ENCODE measurements at regions not wholly inside any gene's neighbourhood (a gene's known extent, or its start where the extent isn't known, plus 50 kb on each side); places are given as distances from the start of the nearest gene placed in this dataset.

- H3K4me2 ChIP-seq, result no peak overlapping the region
- H3K4me1 ChIP-seq (ENCODE audit: insufficient read depth), result no peaks in the 10 kb centered on the region
- TF ChIP-seq EZH2phosphoT487 (IDR thresholded peaks at IDR 0.05; ENCODE audit: low read depth, severe bottlenecking, unreplicated experiment), result no peak
- TF ChIP-seq, protein P1, sequence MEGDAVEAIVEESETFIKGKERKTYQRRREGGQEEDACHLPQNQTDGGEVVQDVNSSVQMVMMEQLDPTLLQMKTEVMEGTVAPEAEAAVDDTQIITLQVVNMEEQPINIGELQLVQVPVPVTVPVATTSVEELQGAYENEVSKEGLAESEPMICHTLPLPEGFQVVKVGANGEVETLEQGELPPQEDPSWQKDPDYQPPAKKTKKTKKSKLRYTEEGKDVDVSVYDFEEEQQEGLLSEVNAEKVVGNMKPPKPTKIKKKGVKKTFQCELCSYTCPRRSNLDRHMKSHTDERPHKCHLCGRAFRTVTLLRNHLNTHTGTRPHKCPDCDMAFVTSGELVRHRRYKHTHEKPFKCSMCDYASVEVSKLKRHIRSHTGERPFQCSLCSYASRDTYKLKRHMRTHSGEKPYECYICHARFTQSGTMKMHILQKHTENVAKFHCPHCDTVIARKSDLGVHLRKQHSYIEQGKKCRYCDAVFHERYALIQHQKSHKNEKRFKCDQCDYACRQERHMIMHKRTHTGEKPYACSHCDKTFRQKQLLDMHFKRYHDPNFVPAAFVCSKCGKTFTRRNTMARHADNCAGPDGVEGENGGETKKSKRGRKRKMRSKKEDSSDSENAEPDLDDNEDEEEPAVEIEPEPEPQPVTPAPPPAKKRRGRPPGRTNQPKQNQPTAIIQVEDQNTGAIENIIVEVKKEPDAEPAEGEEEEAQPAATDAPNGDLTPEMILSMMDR (IDR thresholded peaks at IDR 0.05; ENCODE audit: poor library complexity), result no peak
- TF ChIP-seq EZH2 (IDR thresholded peaks at IDR 0.05; ENCODE audit: borderline replicate concordance), result no peak
- no peak overlapping the region for H3K4me3 ChIP-seq
- no peaks in the 10 kb centered on the region for H3K9me2 ChIP-seq (replicated peaks; ENCODE audit: insufficient read depth)
- H3K36me3 ChIP-seq (replicated peaks; ENCODE audit: insufficient read depth, low read depth), result no peaks in the 10 kb centered on the region
- H3K9me3 ChIP-seq (ENCODE audit: low read depth), result no peaks in the 10 kb centered on the region
- no peaks in the 10 kb centered on the region for H3K79me2 ChIP-seq
- H3K27ac ChIP-seq, result no peak overlapping the region
- H3K27me3 ChIP-seq, result no peaks in the 10 kb centered on the region
- no peak overlapping the region for H2AFZ ChIP-seq
- H4K20me1 ChIP-seq (ENCODE audit: insufficient read depth, poor library complexity, severe bottlenecking), result no peaks in the 10 kb centered on the region
- WGBS (ENCODE audit: low lambda C conversion rate, missing lambda C conversion rate), result 97% methylated on average over 5 of the region's 5 CpGs
- DNase-seq (ENCODE audit: low spot score), result no peak
Observed at GRCh38 chr2:217459680-217460405, 543.0 kb downstream of the TNS1 start.

DNA sequence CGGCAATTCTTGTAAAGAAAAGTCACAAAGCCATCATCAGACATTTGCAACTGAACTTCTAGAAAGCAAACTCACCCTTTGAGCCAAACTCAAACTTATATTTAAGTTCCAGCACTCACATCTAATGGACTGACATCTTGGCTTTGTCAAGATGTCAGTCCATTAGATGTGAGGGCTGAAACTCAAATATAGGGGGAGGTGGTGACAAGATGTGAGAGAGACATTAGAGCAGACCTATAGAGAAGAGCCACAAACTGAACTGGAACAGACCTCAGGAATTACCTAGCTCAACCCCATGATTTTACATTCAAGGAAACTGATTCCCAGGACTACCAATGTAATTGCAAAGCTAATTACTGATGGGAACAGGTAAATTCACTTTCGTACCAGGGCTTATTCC is 543.8 kb downstream of the TNS1 start:
- Histone ChIP-seq H4K20me1 (ENCODE audit: insufficient read depth, poor library complexity, severe bottlenecking) (no peaks in the 10 kb centered on the region), H3K4me1 (ENCODE audit: insufficient read depth) (no peaks in the 10 kb centered on the region), H3K9me2 (replicated peaks; ENCODE audit: insufficient read depth) (no peaks in the 10 kb centered on the region), H2AFZ (no peak overlapping the region), H3K79me2 (no peaks in the 10 kb centered on the region), H3K9me3 (ENCODE audit: low read depth) (no peaks in the 10 kb centered on the region), H3K4me2 (no peak overlapping the region), H3K27me3 (no peaks in the 10 kb centered on the region), H3K36me3 (replicated peaks; ENCODE audit: insufficient read depth, low read depth) (no peaks in the 10 kb centered on the region), H3K4me3 (no peak overlapping the region), H3K27ac (no peak overlapping the region)
- DNase-seq (ENCODE audit: low spot score), result no peak
- WGBS (ENCODE audit: low lambda C conversion rate, missing lambda C conversion rate), result 96% methylated on average over 2 of the region's 2 CpGs
- TF ChIP-seq EZH2 (IDR thresholded peaks at IDR 0.05; ENCODE audit: borderline replicate concordance) (no peak), EZH2phosphoT487 (IDR thresholded peaks at IDR 0.05; ENCODE audit: low read depth, severe bottlenecking, unreplicated experiment) (no peak)
- TF ChIP-seq, protein P1 (IDR thresholded peaks at IDR 0.05; ENCODE audit: poor library complexity), result no peak

GRCh38 chr2:217456016-217456415 is 546.8 kb downstream of the TNS1 start:
- Histone ChIP-seq H3K9me2 (replicated peaks; ENCODE audit: insufficient read depth) (no peaks in the 10 kb centered on the region), H3K36me3 (replicated peaks; ENCODE audit: insufficient read depth, low read depth) (no peaks in the 10 kb centered on the region), H3K9me3 (ENCODE audit: low read depth) (no peaks in the 10 kb centered on the region), H3K27me3 (no peaks in the 10 kb centered on the region), H3K27ac (no peak overlapping the region), H3K4me2 (no peak overlapping the region), H3K4me3 (no peak overlapping the region), H4K20me1 (ENCODE audit: insufficient read depth, poor library complexity, severe bottlenecking) (no peaks in the 10 kb centered on the region), H3K4me1 (ENCODE audit: insufficient read depth) (peaks cover 9% of the 10 kb centered on the region), H3K79me2 (no peaks in the 10 kb centered on the region), H2AFZ (no peak overlapping the region)
- DNase-seq (ENCODE audit: low spot score), result no peak
- WGBS (ENCODE audit: low lambda C conversion rate, missing lambda C conversion rate), result 84% methylated on average over 2 of the region's 2 CpGs
- TF ChIP-seq EZH2phosphoT487 (IDR thresholded peaks at IDR 0.05; ENCODE audit: low read depth, severe bottlenecking, unreplicated experiment), result no peak
- no peak for TF ChIP-seq EZH2 (IDR thresholded peaks at IDR 0.05; ENCODE audit: borderline replicate concordance)
- TF ChIP-seq, protein P1 (IDR thresholded peaks at IDR 0.05; ENCODE audit: poor library complexity), result no peak
